22Rv1 (cell line): ENCODE measurements at regions not wholly inside any gene's neighbourhood (a gene's known extent, or its start where the extent isn't known, plus 50 kb on each side); places are given as distances from the start of the nearest gene placed in this dataset.

Experiments used
- H3K27ac ChIP-seq: fragments of 450-650 bp; 2 replicates; pipeline ENCODE4 v1.5.1; 2017
- CTCF ChIP-seq: fragments of 450-650 bp; IDR thresholded peaks from 2 replicates; pipeline ENCODE4 v1.5.1; 2017; ENCODE audit warnings: mild to moderate bottlenecking
- ZFX ChIP-seq: fragments of 450-650 bp; IDR thresholded peaks from 2 replicates; pipeline ENCODE4 v1.6.1; 2017; ENCODE audit warnings: antibody characterized with exemption, borderline replicate concordance

- no peak overlapping the region for H3K27ac ChIP-seq
- no peak for TF ChIP-seq CTCF
- TF ChIP-seq ZFX, result no peak
These were observed 402.0 kb upstream of the TBL1XR1 start for GRCh38 chr3:177599326-177599725.

- H3K27ac ChIP-seq, result no peak overlapping the region
- TF ChIP-seq ZFX (no peak), CTCF (no peak)
These were observed 402.6 kb upstream of the TBL1XR1 start for GRCh38 chr3:177599837-177600236.

- no peak overlapping the region for H3K27ac ChIP-seq
- no peak for TF ChIP-seq ZFX
- TF ChIP-seq CTCF, result no peak
These were observed 403.1 kb upstream of the TBL1XR1 start for GRCh38 chr3:177600411-177600810.

GRCh38 chr3:177601152-177601551, 403.9 kb upstream of the TBL1XR1 start:
- no peak overlapping the region for H3K27ac ChIP-seq
- TF ChIP-seq ZFX (no peak), CTCF (no peak)

- TF ChIP-seq ZFX (no peak), CTCF (no peak)
- no peak overlapping the region for H3K27ac ChIP-seq
These were observed 405.4 kb upstream of the TBL1XR1 start for GRCh38 chr3:177602601-177603147.

GRCh38 chr3:177603148-177603603, 405.9 kb upstream of the TBL1XR1 start:
- no peak overlapping the region for H3K27ac ChIP-seq
- no peak for TF ChIP-seq ZFX
- TF ChIP-seq CTCF, result no peak

- TF ChIP-seq ZFX, result no peak
- TF ChIP-seq CTCF, result no peak
- no peak overlapping the region for H3K27ac ChIP-seq
These were observed 406.9 kb upstream of the TBL1XR1 start for GRCh38 chr3:177604181-177604580.
